ENCODE measurements at regions not wholly inside any gene's neighbourhood (a gene's known extent, or its start where the extent isn't known, plus 50 kb on each side); places are given as distances from the start of the nearest gene placed in this dataset.

DNA sequence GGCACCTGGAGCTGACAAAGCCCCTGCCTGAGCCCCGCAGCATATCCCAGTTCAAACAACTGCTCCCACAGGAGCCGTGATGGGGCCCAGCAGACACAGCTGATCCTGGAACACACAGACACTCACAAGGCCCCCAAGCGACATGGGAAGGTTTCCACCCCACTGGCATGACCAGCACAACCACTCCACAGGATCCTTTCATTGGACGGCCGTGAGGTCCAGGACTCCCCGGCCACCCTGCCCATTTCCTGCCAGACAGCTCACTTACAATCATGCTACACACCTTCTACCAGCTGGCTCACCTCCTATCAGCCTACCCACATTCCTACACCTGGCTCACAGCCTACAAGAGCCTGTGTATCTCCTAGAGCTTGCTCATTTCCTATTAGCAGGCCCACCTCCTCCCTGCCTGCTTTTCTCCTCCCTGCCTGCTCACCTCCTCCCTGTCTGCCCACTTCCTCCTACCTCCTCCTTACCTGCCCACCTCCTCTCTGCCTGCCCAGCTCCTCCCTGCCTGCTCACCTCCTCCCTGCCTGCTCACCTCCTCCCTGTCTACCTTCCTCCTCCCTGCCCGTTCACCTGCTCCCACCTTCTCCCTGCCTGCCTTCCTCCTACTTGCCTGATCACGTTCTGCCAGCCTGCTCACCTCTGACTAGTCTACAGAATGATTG, 73.9 kb downstream of the MATN1 start:
- Histone ChIP-seq H3K27me3 (ENCODE audit: control insufficient read depth in 1 of 2, insufficient read depth in 2 of 2, low read length in 2 of 2) (peaks cover 0 to 10% of the 10 kb centered on the region in 2 experiments; a peak in 4 of 5 replicates), H3K4me3 (replicated peaks in 1 of 3; ENCODE audit: insufficient read depth in 1 of 3, low read depth in 2 of 3, low read length in 3 of 3) (no peak overlapping the region), H3K9ac (ENCODE audit: insufficient read depth, low read depth, low read length) (no peak overlapping the region), H3K27ac (ENCODE audit: extremely low read length, insufficient read depth, low read length) (no peak overlapping the region), H2AFZ (ENCODE audit: low read length) (no peak overlapping the region), H3K4me1 (ENCODE audit: insufficient read depth, low read length) (no peaks in the 10 kb centered on the region), H3K9me3 (ENCODE audit: low read length) (no peaks in the 10 kb centered on the region), H3K4me2 (ENCODE audit: low read depth, low read length) (no peak overlapping the region), H3K79me2 (ENCODE audit: insufficient read depth, low read length) (no peaks in the 10 kb centered on the region), H4K20me1 (ENCODE audit: insufficient read depth, low read length) (no peaks in the 10 kb centered on the region), H3K36me3 (replicated peaks in 1 of 2; ENCODE audit: control insufficient read depth in 1 of 2, insufficient read depth in 2 of 2, low read length in 2 of 2) (no peaks in the 10 kb centered on the region)
- FAIRE-seq = no peak
- no peak for DNase-seq (ENCODE audit: low spot score)
- in situ Hi-C loops (cut with HindIII; ENCODE audit: extremely low pct_ligation_motif_present, low pct_unique_long_range_greater_than_20kb) = no loop called here
- intact Hi-C loops (cut with micrococcal nuclease; ENCODE audit: unreplicated experiment) = no loop called here
- POLR2A ChIA-PET = no interaction called here
- CTCF ChIA-PET (ENCODE audit: low intra/inter-chr PET ratio, low total read pairs) = no interaction called here
- WGBS (ENCODE audit: low lambda C conversion rate) = 3% methylated on average over 5 of the region's 8 CpGs
- BruUV-seq (replicated peaks) = no TSS peak
- ATAC-seq = no peak; the same call in 2 of the 3 replicates
- TF ChIP-seq ZNF703 (CRISPR knock-in tag; IDR thresholded peaks at IDR 0.05; ENCODE audit: borderline replicate concordance) (no peak), ZBTB4 (CRISPR knock-in tag; IDR thresholded peaks at IDR 0.05; ENCODE audit: borderline replicate concordance) (no peak), CERS6 (CRISPR knock-in tag; IDR thresholded peaks at IDR 0.05) (no peak), IKZF5 (CRISPR knock-in tag; IDR thresholded peaks at IDR 0.05) (no peak), FOSL1 (CRISPR knock-in tag; IDR thresholded peaks at IDR 0.05; ENCODE audit: borderline replicate concordance) (no peak), RBM22 (optimal IDR thresholded peaks at IDR 0.05; ENCODE audit: low read length) (no peak), ZNF296 (CRISPR knock-in tag; conservative IDR thresholded peaks at IDR 0.05) (no peak), SP5 (CRISPR knock-in tag; IDR thresholded peaks at IDR 0.05; ENCODE audit: borderline replicate concordance, low read depth) (no peak), ZKSCAN5 (CRISPR knock-in tag; IDR thresholded peaks at IDR 0.05) (no peak), RBFOX2 (IDR thresholded peaks at IDR 0.05; ENCODE audit: low read depth, low read length) (no peak), ZZZ3 (CRISPR knock-in tag; IDR thresholded peaks at IDR 0.05; ENCODE audit: borderline replicate concordance) (no peak), PCBP1 (IDR thresholded peaks at IDR 0.05; ENCODE audit: borderline replicate concordance, low read depth, low read length) (no peak), ZNF256 (CRISPR knock-in tag; conservative IDR thresholded peaks at IDR 0.05) (no peak), NFYB (CRISPR knock-in tag; IDR thresholded peaks at IDR 0.05) (no peak), ELF4 (CRISPR knock-in tag; IDR thresholded peaks at IDR 0.05; ENCODE audit: borderline replicate concordance) (no peak), ZSCAN25 (CRISPR knock-in tag; IDR thresholded peaks at IDR 0.05) (no peak)
- TF ChIP-seq, protein P1, sequence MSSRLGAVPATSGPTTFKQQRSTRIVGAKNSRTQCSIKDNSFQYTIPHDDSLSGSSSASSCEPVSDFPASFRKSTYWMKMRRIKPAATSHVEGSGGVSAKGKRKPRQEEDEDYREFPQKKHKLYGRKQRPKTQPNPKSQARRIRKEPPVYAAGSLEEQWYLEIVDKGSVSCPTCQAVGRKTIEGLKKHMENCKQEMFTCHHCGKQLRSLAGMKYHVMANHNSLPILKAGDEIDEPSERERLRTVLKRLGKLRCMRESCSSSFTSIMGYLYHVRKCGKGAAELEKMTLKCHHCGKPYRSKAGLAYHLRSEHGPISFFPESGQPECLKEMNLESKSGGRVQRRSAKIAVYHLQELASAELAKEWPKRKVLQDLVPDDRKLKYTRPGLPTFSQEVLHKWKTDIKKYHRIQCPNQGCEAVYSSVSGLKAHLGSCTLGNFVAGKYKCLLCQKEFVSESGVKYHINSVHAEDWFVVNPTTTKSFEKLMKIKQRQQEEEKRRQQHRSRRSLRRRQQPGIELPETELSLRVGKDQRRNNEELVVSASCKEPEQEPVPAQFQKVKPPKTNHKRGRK (CRISPR knock-in tag; IDR thresholded peaks at IDR 0.05) = no peak
- TF ChIP-seq, protein P2, sequence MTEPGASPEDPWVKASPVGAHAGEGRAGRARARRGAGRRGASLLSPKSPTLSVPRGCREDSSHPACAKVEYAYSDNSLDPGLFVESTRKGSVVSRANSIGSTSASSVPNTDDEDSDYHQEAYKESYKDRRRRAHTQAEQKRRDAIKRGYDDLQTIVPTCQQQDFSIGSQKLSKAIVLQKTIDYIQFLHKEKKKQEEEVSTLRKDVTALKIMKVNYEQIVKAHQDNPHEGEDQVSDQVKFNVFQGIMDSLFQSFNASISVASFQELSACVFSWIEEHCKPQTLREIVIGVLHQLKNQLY (CRISPR knock-in tag; IDR thresholded peaks at IDR 0.05) = no peak
